Gastrocnemius medialis (tissue), 4 donors: ENCODE measurements at regions not wholly inside any gene's neighbourhood (a gene's known extent, or its start where the extent isn't known, plus 50 kb on each side); places are given as distances from the start of the nearest gene placed in this dataset.

Experiments used
- POLR2A ChIP-seq, 2 donors: fragments of 450-650 bp; IDR thresholded peaks; one replicate each; pipeline ENCODE4 v1.6.1; 2017; ENCODE audit warnings: antibody characterized with exemption in 2 of 2, mild to moderate bottlenecking in 2 of 2, moderate library complexity in 2 of 2
- TF ChIP-seq, protein P1 (sequence below), 5 experiments: fragments of 450-650 bp in 3 of 5; fragments of 200-600 bp in 2 of 5; sonication (generic) in 2 of 5; IDR thresholded peaks in 4 of 5; conservative IDR thresholded peaks in 1 of 5; 1 replicate in 4 of 5; 2 replicates in 1 of 5; pipeline ENCODE4 v1.5.1; 2016 to 2019; ENCODE audit warnings: antibody characterized with exemption in 5 of 5, mild to moderate bottlenecking in 3 of 5, moderate library complexity in 3 of 5

DNA sequence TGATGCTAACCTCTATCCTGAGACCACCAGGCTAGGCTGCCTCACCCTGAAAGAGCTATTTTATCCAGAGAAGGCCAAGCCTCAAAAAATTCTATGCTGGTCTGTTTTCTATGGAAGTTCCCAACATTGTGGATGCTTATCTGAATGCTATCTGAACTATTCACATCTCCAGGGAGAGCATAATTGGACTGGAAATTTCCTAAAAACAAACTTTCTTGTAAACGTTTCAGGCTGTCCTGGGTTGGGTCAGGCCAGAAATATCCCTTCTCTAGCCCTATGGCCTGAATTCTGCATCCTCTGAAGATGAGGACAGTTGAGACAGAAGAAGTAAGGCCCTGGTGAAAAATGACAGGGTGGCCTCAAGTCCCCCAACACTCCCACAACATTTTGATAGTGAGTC is 706.4 kb upstream of the NR2F2 start:
- TF ChIP-seq, protein P1, sequence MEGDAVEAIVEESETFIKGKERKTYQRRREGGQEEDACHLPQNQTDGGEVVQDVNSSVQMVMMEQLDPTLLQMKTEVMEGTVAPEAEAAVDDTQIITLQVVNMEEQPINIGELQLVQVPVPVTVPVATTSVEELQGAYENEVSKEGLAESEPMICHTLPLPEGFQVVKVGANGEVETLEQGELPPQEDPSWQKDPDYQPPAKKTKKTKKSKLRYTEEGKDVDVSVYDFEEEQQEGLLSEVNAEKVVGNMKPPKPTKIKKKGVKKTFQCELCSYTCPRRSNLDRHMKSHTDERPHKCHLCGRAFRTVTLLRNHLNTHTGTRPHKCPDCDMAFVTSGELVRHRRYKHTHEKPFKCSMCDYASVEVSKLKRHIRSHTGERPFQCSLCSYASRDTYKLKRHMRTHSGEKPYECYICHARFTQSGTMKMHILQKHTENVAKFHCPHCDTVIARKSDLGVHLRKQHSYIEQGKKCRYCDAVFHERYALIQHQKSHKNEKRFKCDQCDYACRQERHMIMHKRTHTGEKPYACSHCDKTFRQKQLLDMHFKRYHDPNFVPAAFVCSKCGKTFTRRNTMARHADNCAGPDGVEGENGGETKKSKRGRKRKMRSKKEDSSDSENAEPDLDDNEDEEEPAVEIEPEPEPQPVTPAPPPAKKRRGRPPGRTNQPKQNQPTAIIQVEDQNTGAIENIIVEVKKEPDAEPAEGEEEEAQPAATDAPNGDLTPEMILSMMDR (IDR thresholded peaks at IDR 0.05 in 4 of 5, conservative IDR thresholded peaks at IDR 0.05 in 1 of 5) = no peak
- no peak for TF ChIP-seq POLR2A (IDR thresholded peaks at IDR 0.05)
